ENCODE measurements at regions not wholly inside any gene's neighbourhood (a gene's known extent, or its start where the extent isn't known, plus 50 kb on each side); places are given as distances from the start of the nearest gene placed in this dataset.

DNA sequence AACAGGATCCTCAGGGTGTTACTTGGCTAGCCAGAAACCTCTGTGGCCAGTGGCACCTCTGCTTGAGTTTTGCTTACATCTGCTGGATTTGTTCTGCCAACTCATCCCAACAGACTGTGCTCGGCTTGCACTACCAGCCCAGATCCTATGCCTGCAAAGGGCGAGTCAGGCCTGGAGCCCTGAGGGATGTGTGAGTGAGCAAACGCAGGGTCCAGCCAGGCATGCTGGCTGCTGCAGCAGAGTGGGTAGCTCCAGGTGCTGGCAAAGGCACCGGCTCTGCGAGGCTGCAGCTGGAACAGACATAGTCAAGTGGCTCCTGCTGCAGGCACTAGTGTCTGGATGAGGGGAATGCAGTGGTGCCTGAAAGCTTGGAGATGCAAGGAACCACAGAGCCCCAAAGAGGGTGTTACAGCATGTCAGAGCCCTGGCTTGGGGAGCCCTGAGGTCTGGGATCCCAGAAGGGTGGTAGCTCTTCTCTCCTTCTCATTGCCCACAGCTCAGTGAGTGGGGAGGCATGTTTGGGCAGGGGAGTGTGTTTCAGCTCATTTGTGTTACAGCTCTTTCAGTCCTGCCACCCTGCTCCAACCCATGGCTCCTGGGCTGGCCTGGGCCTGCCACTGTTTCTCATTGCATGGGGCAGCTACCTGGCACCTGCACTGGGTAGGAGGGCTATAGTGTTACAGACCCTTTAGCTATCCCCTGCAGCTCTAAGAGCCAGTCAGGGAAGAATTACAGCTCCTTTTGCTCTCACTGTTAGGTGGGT lies 332.6 kb downstream of the TAF11L14 start:
- Histone ChIP-seq H3K9me3 (replicated peaks; ENCODE audit: control insufficient read depth, insufficient read depth, low read depth, low read length) (no peaks in the 10 kb centered on the region), H4K20me1 (replicated peaks; ENCODE audit: control insufficient read depth, insufficient read depth, low read length) (no peaks in the 10 kb centered on the region), H3K27ac (ENCODE audit: extremely low read depth, low read depth, low read length) (no peak overlapping the region), H3K79me2 (ENCODE audit: control insufficient read depth, insufficient read depth, low read length) (no peaks in the 10 kb centered on the region), H3K4me1 (replicated peaks in 1 of 2; ENCODE audit: control insufficient read depth in 2 of 2, insufficient read depth in 2 of 2, low read length in 2 of 2) (no peaks in the 10 kb centered on the region), H2AFZ (ENCODE audit: low read depth, low read length) (no peak overlapping the region), H3K4me3 (no peak overlapping the region), H3K9ac (ENCODE audit: insufficient read depth in 1 of 2, low read depth in 2 of 2, low read length in 2 of 2) (no peak overlapping the region), H3K27me3 (ENCODE audit: control insufficient read depth in 2 of 2, insufficient read depth in 2 of 2, low read length in 2 of 2) (no peaks in the 10 kb centered on the region), H3K36me3 (ENCODE audit: control insufficient read depth, insufficient read depth, low read length) (no peaks in the 10 kb centered on the region), H3K9me1 (ENCODE audit: control insufficient read depth, insufficient read depth, low read length) (no peaks in the 10 kb centered on the region), H3K4me2 (ENCODE audit: insufficient read depth, low read length) (no peak overlapping the region)
- intact Hi-C loops (cut with micrococcal nuclease) (no loop called here), in situ Hi-C loops (cut with MboI) (no loop called here)
- CTCF ChIA-PET (ENCODE audit: low intra/inter-chr PET ratio): no interaction called here
- no TSS peak for BruUV-seq (replicated peaks)
- no peak for FAIRE-seq
- no peak for ATAC-seq
- WGBS (ENCODE audit: insufficient coverage, low coverage, missing lambda C conversion rate): 0% methylated on average over 5 of the region's 5 CpGs
- DNase-seq (ENCODE audit: extremely low read depth in 1 of 4, low spot score in 3 of 4): no peak
- POLR2A ChIA-PET: no interaction called here
- TF ChIP-seq BACH1 (tag; IDR thresholded peaks at IDR 0.05): no peak
- no peak for TF ChIP-seq ATF1 (CRISPR knock-in tag; IDR thresholded peaks at IDR 0.05)
- TF ChIP-seq ATF1 (tag; IDR thresholded peaks at IDR 0.05): no peak
- no peak for TF ChIP-seq SMARCA5 (IDR thresholded peaks at IDR 0.05)
- TF ChIP-seq, protein P1, sequence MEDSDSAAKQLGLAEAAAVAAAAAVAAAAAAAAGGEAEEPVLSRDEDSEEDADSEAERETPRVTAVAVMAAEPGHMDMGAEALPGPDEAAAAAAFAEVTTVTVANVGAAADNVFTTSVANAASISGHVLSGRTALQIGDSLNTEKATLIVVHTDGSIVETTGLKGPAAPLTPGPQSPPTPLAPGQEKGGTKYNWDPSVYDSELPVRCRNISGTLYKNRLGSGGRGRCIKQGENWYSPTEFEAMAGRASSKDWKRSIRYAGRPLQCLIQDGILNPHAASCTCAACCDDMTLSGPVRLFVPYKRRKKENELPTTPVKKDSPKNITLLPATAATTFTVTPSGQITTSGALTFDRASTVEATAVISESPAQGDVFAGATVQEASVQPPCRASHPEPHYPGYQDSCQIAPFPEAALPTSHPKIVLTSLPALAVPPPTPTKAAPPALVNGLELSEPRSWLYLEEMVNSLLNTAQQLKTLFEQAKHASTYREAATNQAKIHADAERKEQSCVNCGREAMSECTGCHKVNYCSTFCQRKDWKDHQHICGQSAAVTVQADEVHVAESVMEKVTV (CRISPR knock-in tag; IDR thresholded peaks at IDR 0.05): no peak
- TF ChIP-seq, protein P2, sequence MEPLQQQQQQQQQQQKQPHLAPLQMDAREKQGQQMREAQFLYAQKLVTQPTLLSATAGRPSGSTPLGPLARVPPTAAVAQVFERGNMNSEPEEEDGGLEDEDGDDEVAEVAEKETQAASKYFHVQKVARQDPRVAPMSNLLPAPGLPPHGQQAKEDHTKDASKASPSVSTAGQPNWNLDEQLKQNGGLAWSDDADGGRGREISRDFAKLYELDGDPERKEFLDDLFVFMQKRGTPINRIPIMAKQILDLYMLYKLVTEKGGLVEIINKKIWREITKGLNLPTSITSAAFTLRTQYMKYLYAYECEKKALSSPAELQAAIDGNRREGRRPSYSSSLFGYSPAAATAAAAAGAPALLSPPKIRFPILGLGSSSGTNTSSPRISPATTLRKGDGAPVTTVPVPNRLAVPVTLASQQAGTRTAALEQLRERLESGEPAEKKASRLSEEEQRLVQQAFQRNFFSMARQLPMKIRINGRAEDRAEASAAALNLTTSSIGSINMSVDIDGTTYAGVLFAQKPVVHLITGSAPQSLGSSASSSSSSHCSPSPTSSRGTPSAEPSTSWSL (CRISPR knock-in tag; IDR thresholded peaks at IDR 0.05; ENCODE audit: borderline replicate concordance): no peak
- no peak for TF ChIP-seq NBN (IDR thresholded peaks at IDR 0.05; ENCODE audit: low read depth)
- TF ChIP-seq, protein P3, sequence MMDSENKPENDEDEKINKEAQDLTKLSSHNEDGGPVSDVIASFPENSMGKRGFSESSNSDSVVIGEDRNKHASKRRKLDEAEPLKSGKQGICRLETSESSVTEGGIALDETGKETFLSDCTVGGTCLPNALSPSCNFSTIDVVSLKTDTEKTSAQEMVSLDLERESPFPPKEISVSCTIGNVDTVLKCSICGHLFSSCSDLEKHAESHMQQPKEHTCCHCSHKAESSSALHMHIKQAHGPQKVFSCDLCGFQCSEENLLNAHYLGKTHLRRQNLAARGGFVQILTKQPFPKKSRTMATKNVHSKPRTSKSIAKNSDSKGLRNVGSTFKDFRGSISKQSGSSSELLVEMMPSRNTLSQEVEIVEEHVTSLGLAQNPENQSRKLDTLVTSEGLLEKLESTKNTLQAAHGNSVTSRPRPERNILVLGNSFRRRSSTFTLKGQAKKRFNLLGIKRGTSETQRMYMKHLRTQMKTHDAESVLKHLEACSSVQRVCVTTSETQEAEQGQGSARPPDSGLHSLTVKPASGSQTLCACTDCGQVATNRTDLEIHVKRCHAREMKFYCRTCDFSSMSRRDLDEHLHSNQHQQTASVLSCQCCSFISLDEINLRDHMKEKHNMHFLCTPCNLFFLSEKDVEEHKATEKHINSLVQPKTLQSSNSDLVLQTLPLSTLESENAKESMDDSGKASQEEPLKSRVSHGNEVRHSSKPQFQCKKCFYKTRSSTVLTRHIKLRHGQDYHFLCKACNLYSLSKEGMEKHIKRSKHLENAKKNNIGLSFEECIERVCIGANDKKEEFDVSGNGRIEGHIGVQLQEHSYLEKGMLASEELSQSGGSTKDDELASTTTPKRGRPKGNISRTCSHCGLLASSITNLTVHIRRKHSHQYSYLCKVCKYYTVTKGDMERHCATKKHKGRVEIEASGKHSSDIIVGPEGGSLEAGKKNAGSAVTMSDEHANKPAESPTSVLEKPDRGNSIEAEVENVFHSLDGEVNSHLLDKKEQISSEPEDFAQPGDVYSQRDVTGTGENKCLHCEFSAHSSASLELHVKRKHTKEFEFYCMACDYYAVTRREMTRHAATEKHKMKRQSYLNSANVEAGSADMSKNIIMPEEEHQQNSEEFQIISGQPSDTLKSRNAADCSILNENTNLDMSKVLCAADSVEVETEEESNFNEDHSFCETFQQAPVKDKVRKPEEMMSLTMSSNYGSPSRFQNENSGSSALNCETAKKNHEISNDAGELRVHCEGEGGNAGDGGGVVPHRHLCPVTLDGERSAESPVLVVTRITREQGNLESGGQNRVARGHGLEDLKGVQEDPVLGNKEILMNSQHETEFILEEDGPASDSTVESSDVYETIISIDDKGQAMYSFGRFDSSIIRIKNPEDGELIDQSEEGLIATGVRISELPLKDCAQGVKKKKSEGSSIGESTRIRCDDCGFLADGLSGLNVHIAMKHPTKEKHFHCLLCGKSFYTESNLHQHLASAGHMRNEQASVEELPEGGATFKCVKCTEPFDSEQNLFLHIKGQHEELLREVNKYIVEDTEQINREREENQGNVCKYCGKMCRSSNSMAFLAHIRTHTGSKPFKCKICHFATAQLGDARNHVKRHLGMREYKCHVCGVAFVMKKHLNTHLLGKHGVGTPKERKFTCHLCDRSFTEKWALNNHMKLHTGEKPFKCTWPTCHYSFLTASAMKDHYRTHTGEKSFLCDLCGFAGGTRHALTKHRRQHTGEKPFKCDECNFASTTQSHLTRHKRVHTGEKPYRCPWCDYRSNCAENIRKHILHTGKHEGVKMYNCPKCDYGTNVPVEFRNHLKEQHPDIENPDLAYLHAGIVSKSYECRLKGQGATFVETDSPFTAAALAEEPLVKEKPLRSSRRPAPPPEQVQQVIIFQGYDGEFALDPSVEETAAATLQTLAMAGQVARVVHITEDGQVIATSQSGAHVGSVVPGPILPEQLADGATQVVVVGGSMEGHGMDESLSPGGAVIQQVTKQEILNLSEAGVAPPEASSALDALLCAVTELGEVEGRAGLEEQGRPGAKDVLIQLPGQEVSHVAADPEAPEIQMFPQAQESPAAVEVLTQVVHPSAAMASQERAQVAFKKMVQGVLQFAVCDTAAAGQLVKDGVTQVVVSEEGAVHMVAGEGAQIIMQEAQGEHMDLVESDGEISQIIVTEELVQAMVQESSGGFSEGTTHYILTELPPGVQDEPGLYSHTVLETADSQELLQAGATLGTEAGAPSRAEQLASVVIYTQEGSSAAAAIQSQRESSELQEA (IDR thresholded peaks at IDR 0.05; ENCODE audit: low read depth): no peak
- TF ChIP-seq, protein P4, sequence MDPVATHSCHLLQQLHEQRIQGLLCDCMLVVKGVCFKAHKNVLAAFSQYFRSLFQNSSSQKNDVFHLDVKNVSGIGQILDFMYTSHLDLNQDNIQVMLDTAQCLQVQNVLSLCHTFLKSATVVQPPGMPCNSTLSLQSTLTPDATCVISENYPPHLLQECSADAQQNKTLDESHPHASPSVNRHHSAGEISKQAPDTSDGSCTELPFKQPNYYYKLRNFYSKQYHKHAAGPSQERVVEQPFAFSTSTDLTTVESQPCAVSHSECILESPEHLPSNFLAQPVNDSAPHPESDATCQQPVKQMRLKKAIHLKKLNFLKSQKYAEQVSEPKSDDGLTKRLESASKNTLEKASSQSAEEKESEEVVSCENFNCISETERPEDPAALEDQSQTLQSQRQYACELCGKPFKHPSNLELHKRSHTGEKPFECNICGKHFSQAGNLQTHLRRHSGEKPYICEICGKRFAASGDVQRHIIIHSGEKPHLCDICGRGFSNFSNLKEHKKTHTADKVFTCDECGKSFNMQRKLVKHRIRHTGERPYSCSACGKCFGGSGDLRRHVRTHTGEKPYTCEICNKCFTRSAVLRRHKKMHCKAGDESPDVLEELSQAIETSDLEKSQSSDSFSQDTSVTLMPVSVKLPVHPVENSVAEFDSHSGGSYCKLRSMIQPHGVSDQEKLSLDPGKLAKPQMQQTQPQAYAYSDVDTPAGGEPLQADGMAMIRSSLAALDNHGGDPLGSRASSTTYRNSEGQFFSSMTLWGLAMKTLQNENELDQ (CRISPR knock-in tag; IDR thresholded peaks at IDR 0.05; ENCODE audit: borderline replicate concordance): no peak
